HT1080 (cell line): ENCODE measurements at regions not wholly inside any gene's neighbourhood (a gene's known extent, or its start where the extent isn't known, plus 50 kb on each side); places are given as distances from the start of the nearest gene placed in this dataset.

Experiments
- DNase-seq: peaks from one replicate; pipeline ENCODE4 v3.0.0-alpha.2; 2015; ENCODE audit warnings: low read depth

DNA sequence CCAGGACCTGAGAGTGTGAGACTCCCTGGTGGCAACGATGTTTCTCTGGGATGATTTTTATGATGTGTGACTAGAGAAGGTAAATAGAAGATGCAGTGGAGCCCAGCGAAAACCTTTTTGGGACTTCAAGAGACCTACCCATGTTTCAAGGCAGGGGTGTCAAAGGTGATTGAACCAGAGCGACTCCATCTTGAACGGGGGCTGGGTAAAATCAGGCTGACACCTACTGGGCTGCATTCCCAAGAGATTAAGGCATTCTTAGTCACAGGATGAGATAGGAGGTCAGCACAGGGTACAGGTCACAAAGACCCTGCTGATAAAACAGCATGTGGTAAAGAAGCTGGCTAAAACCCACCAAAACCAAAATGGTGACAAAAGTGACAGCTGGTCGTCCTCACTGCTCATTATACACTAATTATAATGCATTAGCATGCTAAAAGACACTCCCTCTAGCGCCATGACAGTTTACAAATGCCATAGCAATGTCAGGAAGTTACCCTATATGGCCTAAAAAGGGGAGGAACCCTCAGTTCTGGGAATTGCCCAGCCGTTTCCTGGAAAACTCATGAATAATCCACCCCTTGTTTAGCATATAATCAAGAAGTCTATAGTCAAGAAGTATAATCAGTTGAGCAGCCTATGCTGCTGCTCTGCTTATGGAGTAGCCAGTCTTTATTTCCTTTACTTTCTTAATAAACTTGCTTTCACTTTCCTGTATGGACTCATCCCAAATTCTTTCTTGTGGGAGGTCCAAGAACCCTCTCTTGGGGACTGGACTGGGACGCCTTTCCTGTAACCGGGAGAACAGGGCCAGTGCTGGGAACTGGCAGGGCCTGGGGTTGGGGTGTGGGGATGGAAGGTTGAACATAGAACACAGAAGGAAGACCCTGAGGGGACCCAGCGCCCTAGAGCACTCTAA, 526.4 kb downstream of the QKI start:
- DNase-seq: no peak

DNA sequence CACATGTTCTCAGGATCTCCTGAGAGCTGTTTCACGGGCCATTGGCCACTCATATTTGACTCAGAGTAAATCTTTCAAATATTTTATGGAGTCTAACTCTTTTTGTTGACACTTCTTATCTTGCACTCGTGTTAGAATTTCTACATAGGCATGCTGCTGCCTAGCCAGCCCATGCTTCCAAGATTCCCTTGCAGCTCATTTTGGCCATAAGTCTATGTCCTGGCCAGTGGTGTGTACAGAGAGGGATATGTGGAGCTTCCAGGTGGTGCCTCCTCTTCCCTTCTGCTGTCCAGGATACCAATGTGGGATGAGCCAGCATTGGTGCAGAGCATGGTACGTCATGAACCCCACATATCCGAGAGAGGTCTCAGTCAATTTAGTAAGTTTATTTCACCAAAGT, 522.6 kb downstream of the QKI start:
- DNase-seq: no peak

DNA sequence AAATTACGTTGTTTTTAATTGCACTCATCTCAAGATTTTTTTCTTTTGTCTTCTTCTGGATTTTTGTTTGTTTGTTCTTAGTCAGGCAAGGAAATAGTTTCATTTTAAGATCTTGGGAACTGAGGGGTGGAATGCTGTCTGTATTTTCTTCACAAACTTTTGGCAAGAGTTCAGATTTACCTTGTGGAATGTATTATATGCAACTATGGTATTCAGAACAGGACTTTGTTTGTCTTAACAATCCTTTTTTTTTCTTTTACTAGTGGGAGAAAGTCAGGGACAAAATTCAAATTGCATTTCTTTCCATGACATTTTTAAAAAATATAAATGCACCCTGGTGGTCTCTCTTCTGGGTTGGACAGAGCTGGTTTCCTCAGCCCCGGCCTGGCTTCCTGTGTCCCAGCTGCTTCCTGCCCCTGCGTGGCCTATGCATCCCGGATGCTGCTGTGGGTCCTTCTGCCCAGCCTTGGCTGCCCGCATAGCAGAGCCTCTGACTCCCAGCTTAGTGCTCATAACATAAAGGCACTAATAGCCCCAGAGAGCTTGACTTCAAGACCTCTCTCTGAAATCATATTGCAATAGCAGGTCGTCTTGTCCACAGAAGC, 520.7 kb downstream of the QKI start:
- no peak for DNase-seq

DNA sequence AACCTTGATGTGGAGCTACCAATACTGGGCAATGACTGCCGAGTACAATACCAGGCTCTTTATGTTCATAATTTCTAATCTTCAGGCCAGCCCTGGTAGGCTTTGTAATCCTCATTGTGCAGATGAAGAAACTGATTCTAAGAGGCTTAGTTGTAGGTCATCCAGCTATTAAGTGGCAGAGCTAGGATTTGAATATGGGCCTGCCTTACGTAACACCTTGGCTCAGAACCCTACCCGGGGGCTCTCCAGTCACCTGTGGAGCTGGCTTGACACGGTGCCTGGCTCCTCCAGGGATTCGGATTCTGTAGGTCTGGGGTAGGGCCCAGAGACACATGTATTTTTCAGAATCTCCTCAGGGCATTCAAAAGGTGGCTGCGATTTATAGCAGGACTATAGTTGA, 515.5 kb downstream of the QKI start:
- DNase-seq: no peak

DNA sequence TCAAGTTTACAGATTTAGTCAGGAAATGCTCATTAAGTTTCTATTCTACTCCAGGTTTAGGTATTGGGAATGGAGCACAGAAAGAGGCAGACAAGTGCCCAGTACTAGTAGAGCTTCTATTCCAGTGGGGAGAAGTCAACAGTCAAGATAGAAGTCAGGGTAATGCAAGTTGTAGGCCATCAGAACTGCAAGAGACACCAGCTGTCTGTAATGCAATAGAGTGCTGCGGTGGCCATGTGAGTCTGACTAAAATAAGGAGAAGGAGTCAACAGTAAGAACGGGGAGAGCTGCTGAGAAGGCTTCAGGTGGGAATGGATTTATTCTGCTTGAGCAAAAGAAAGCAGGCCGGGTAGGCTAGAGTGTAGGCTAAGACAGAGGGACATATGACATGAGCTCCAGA, 515.0 kb downstream of the QKI start:
- no peak for DNase-seq

DNA sequence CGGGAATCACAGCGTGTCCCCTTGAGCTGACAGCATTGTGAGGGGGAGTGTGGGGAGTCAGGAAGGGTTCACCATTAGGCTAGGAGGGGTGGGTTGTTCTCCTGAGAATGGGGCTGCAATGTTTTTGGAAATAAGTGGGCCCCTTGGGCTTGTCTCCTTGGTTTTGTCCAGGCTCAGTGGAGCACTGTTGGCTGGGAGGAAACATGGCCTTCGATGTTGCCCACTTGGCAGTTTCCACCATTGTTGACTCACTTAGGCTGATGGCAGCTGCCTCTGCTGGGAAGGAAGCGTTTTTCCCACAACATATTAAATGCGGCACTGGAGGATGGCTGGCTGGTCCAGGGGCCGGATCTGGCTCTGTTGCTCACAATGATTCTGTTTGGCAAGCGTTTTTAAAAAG, 512.1 kb downstream of the QKI start:
- no peak for DNase-seq

DNA sequence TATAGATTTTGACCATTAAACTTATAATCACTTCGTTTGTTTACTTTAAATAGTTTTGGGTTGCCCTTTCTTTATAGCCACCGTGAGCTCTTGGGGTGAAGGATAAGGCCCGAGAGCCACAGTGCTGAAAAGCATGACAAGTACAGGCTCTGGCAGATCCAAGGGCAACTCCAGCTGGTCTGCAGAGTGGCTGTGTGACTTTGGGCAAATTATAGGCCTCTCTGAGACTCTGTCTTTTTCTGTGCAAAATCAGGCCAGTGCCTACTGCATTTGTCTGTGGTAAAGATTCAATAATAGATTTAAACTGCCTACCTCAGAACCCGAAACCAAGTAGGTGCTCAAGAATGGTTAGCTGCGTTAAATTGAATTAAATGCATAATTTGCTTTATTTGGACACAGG, 511.3 kb downstream of the QKI start:
- no peak for DNase-seq

DNA sequence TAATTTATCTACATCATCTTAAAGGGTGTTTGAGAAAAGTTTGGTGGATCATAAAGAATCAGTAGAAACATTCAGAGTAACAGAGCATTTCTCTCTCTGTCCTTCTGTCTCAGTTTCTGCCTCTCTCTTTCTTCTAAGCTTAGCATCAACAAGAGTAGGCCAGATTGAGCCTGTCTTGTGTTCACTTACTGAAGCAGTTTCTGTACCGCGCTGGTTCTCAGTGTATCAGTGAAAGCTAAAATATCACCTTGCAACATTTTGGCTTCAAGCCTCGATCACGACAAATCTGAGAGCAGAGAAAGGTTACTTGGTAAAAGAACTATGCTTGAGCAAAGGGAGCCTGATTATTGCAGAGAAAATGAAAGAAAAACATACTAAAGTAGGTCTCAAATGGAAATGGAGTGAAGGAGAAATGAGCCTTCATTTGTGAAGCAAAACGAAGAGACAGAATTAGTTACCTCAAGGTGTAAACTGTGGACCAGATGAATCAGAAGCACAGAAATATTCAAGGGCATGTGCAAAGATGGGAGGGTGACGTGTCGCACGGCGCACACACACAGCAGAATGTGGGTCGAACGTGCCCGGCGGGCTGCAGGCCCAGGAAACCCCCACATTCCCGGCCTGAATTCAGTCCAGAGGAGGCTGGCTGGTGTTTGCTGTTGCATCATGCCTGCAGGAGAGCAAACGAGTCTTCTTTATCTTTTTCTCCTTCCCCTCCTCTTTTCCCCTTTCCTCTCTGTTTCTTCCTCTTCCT, 509.3 kb downstream of the QKI start:
- peak; percentile 29 for DNase-seq

DNA sequence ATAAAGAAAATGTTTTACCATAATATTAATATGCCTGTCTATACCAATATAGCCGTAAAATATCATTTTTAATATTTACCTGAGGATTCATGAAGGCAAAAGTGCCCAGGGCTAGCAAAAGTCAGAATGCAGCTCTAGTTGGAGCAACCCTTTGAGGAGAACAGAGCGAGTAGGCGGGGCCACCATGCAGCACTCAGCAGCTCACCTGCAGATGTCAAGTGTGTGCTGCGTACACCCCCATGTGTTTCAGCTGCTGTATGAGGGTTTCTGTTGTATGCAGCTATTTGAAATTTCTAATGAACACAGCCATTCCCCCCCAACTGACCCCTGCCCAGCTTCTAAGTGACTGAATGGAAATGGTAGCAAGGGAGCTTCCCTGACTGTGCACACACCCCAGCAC, 508.0 kb downstream of the QKI start:
- no peak for DNase-seq

DNA sequence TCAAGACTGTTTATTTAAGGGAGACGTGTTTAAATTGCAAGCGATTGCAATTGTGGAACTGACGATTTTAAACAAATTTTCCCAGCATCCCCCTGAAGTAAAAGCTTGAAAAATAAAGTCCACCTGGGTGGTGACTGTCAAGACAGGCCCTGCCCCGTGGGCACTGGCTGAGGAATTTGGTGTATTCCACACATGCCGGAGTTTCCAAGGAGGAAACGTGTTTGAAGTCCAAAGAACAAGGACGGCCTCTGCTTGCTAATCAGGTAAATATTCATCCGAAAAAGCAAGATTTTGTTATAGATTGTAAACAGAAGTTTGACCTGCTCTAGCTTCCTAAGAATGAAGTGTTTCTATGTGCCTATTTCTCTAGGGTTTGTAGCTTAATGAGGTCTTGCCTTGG, 505.1 kb downstream of the QKI start:
- DNase-seq: no peak

DNA sequence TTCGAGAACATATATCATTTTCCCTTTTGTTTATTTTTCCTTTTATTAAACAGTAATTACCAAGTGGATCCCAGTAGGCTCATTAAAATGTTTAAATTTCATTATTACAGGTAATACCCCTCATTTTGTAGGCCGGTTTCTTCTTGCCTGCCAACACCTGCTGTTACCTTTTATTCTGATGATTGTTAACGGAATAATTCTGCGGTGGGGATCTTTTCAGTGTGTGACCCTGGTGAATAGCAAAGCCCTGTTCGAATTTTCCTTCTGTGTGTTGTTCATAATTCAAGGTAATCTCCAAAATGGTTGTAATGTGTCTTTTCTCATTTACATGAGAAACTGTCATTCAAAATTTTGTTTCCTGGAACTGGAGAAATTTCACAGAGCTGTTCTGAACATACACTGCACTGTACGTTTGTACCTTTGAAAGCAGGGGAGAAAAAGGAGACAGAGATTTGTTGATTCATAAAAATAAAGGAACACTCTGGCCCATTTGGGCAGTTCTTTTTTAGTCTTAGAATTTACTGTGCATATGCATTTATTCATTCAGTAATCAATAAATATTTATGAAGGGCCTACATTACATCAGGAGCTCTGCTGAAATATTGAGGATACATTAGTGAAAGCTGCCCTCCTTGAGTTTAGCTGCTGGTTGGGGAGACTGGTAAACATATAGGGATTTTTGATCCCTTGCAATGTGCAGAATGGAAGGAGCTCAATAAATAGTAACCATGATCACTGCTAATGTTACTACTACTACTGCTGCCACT, 502.0 kb downstream of the QKI start:
- no peak for DNase-seq

DNA sequence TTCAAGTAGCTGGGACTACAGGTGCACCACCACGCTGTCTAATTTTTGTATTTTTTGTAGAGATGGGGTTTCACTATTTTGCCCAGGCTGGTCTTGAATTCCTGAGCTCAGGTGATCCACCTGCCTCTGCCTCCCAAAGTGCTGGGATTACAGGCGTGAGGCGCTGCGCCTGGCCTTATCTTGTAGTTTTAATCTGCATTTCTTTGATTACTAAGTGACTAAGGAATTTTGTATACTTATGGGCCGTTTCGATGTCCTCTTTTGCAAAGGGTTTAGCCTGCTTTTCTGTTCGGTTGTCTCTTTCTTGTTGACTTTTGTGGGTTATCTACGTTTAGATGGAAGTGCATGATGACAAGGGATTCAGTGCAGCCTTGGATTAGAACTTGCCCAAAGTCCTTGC, 500.6 kb downstream of the QKI start:
- DNase-seq: no peak

DNA sequence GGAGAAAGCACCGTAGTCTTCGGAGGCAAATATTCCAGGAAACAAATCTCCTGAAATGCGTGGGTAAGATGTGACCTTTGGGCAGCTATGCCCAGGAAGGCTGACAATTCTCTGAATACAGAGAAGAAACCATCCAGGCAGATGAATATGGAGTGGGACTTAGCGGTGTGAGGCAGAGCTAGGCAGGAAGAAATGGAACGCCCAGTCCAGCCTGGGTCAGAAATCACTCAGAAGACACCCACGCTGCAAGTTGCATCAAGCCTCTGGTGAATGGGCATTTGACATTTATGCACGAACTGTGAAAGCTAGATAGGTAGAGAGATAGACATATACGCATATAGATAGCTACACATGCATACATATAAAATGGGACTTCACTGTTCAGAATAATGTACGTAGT, 498.5 kb downstream of the QKI start:
- DNase-seq: no peak

DNA sequence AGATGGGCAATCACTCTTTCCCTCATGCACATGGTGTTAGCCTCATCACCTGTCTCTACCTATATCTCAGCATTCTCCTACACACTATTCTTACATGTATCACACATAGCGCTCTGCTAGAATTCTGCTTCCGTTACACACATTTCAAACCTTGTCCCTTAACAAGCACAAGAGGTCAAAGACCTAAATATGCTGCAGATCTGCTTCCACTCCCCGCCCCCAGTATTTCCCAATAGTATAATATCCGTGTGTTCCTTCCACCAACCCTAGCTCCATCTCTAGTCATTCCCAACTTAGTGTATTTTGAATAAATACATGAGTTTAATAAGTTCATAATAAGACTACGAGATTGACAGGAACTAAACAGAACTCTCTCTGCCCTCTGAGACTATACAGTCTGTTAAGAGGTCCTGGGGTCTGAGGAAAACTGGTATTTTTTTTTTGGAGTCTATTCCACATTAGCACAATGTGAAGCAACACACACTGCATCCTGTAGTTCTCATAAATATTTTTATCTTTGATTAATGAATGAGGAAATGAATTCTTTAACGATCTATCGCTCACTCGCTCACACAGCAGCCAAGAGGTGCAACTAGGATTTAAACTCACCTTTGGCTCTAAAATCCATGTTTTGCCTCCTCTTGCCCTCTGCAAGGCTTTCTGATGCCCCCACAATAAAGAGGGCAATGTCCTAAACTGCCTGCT, 491.6 kb downstream of the QKI start:
- no peak for DNase-seq

DNA sequence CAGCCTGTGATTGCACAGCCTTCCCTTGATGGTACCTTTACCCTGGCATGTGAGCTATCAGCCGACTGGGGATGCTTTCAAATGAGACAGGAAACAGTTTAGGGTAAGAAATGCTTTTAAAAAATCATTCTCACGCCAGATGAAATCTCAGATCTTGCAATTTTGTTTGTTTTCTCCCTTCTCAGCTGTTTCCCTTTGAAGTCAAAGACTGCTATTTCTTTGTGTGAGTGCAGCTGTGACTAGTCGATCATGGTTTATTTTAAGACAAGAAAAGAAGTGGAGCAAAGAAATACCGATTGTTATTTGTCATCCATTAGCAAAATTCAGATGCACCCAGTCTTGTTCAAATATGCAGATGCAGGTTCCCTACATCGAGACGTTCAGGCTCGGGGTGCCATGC, 489.7 kb downstream of the QKI start:
- DNase-seq: no peak

DNA sequence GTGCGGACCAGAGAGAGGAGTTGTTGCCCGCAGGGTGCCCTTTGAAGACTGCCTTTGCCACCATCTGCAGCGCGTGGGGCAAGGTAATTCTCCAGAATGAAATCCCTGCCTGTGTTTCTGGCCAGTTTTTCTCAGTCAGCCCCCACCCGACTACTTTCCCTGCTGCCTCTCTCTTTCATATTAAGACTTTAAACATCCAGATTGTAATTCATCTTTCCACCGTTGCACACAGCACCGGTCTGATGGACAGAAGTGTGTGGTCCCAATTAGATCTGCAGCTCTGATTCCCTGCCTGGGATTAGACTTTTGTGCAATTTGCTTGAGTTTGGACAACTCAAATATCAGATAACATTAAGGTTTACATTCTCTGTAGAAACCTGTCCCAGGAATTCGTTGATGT, 489.0 kb downstream of the QKI start:
- no peak for DNase-seq

DNA sequence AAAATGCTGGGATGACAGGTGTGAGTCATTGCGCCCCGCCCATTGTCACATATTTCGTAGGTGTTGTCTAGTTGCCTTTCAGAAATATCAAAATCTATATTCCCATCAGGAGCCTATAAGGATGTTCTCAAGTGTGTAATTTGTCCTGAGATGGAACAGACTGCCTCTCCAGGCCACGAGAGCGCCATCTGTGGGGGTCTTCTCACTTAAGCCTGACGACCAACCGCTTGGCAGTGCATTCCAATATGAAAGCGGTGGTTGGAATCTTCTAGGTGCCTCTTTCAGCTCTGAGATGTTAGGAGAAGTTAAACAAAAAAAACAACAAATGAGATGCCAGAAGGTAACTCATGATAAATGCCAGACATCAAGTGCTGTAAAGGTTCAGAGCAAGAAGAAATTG, 488.5 kb downstream of the QKI start:
- DNase-seq: no peak

DNA sequence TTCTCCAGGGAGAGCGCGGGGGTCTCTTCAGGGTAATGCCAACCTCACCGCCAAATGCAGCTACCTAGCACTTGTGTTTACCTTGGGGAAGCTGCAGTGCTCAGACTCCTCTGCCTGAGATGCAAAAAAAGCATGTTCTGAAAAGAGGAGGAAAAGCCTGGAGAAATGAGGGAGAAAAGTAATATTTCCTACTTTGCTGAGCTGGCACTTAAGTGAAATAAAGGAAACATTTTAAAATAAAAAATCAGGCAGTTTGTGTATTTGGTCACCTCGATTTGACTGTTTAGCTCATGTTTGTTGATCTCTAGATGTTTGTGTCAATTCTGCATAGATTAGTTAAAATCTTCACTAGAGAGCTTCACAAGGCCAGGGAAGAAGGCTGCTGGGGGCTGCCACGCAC, 487.2 kb downstream of the QKI start:
- DNase-seq: no peak

DNA sequence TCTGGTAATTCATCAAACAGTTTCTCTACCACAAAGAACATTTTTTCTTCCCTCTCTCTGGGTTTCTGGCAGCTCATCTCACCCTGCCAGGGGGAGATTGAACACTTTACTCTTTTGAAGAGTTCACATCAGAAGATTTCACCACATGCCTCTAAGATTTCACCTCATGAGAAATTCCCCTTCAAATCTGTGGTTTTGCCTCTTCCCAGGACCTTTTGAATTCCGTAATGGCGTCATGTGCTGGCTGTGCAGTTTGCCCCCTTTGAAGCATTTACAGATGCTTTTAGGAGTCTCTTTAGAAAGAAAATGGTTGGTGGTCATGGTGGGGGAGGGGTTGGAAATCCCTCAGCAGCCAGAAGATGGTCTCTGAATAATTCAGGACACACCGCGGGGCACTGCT, 486.1 kb downstream of the QKI start:
- DNase-seq: peak; percentile 7

DNA sequence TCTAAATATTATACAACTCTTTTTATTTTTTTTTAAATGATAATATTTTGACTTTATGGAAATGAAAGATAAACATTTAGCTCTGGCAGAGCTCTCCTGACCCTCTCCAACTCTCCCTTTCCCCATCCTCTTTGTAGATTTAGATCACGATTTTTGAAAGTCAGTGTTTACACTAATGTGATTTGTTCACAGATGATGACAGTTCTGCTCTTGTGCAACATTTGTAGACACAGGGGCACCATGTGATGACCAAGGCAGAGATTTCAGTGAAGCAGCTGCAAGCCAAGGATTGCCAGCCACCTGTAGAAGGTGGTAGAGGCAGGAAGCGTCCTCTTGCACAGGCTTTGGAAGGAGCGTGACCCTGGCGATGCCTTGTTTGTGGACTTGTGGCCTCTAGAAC, 483.2 kb downstream of the QKI start:
- no peak for DNase-seq

DNA sequence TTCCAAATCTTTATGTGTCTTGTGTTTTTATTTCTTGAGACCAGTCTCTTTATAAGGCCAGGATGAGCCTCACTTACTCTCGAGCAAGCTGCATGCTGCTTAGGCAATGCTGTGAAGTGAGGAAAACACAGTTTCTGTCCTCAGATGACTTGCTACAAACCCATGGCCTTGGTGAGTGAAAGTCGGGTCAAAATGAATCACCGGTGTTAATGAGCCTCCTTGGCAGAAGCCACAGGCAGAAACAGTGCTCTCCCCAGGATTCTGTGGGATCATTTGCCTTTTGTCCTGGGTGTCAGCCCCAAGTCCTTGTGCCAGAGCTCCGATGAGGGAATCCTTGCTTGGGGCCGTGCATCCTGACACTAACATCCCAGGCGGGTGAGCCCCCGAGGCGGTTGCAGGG, 482.5 kb downstream of the QKI start:
- peak; percentile 22 for DNase-seq
